ENCODE measurements at regions not wholly inside any gene's neighbourhood (a gene's known extent, or its start where the extent isn't known, plus 50 kb on each side); places are given as distances from the start of the nearest gene placed in this dataset.
"Not testable (repeated sequence)": the region's sequence is repeated elsewhere in the genome, so short reads cannot be mapped to it uniquely, and the experiment has no call there.

- DNase-seq: no peak
Measured at GRCh38 chr4:27123123-27123768, 262.6 kb downstream of the STIM2 start.

- DNase-seq: no peak
Measured at GRCh38 chr4:27123769-27124124, 263.1 kb downstream of the STIM2 start.

DNA sequence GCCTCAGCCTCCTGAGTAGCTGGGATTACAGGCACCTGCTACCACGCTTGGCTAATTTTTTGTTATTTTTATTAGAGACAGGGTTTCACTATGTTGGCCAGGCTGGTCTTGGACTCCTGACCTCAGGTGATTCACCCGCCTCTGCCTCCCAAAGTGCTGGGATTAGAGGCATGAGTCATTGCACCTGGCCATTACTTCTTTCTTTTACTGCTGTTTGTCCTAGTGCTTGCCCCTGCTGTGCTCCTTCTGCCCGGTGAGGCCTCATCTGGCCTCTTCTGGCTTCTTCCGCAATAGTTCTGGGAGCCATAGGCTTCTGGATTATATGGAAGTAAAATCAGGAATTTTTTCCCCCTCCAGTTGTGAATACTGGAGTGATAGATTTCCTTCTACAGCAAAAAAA is 266.3 kb downstream of the STIM2 start:
- DNase-seq: not testable (repeated sequence)

GRCh38 chr4:27128443-27128842 is 267.8 kb downstream of the STIM2 start:
- no peak for DNase-seq

DNA sequence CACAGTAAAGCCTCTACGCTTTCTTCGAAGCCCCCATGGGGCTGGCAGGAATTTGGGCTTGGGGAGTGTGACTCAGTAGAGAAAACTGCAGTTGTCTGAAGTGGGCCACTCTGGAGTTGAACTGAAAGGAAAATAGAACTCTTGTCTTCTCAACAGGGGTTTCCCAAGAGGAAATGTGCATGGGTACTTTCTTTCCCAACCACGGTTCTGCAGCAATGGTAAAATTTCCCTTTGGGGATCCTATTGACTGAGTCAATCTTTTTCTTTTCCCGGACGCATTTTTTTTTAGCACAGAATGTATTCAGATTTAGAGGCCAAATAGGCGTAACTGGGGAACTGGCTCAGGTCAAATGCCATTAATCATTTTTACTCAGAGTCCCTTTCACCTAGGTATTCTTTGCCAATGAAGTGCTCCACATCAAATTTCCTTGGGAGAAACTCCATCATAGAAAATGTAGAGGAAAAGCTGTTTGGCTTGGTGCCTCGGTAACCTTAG is 269.3 kb downstream of the STIM2 start:
- DNase-seq: no peak

DNA sequence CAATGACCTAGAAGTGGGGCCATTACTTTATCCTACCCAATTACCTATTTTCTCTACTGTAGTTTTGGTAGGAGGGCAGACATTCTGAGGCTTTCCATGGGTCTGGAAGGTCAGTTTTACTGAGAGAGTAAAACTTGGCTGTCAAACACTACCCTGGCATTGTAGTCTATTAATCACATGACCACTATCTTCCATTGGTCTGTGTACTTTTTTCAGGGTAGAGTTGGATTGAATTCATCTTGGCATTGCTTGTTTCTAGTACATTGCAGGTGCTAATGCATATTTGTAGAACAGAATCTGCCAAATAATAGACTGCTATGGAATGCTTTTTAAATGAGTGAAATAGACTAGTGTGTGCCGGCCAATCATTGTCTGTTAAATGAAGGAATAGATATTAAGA is 271.9 kb downstream of the STIM2 start:
- DNase-seq: no peak

GRCh38 chr4:27140486-27140885 is 279.8 kb downstream of the STIM2 start:
- DNase-seq: no peak

DNA sequence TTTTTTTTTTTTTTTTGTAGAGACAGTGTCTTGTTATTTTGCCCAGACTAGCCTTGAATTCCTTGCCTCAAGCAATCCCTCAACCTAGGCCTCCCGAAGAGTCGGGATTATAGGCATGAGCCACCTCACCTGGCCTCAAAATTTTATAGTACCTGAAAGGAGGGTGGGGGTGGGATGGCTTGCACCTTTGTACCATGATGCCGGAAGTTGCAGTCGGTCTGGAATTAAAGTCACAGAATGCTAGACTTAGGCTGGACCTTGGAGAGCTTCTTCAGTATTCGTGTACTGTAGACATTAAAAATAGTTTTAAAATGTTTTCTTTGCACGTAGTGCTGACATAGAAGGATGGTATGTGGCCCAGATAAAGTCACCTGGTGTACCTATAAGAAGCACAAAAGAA is 280.9 kb downstream of the STIM2 start:
- DNase-seq: no peak

GRCh38 chr4:27142841-27143240 is 282.2 kb downstream of the STIM2 start:
- no peak for DNase-seq

GRCh38 chr4:27145597-27145996 is 285.0 kb downstream of the STIM2 start:
- DNase-seq: no peak

- DNase-seq: no peak
Measured at GRCh38 chr4:27148211-27148895, 287.7 kb downstream of the STIM2 start.

- DNase-seq: no peak
Measured at GRCh38 chr4:27149541-27150212, 289.0 kb downstream of the STIM2 start.

- DNase-seq: no peak
Measured at GRCh38 chr4:27152703-27153102, 292.1 kb downstream of the STIM2 start.

DNA sequence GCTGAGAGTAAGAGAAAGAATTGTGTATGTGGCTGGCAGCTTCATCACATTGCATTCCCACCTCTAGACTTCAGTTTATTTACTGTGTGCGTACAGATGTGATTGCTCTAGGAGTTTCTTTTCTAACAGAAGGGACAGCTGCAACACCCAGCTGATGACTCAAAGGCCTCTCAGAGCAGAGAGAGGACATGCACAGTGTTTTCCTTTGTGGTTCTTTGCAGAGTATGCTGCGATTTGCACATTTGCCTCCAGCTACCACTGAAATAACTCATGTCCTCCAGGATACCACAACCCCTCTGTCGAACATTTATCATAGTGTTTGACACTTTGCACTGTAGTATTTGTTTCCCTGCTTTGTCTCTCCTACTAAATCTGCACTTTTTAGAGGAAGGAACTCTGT is 294.1 kb downstream of the STIM2 start:
- no peak for DNase-seq

DNA sequence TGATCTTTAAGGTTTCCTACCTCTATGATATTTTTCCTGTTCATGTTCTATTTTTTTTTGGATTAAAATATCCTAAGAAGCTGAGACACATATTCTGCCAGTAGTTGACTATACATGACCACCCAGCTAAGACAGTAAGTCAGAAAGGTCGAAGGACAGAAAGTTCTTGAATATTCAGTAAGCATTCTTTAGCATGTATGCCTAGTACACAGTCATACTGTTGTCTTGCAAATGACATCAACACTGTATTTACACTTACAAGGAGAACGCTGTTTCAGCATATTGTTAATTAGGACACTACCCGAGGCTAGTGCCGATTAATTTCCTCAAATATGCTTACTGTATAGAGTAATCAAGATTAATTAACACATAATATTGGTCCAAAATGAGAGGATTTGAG is 300.6 kb downstream of the STIM2 start:
- DNase-seq: no peak

- DNase-seq: no peak
Measured at GRCh38 chr4:27168783-27169182, 308.1 kb downstream of the STIM2 start.

DNA sequence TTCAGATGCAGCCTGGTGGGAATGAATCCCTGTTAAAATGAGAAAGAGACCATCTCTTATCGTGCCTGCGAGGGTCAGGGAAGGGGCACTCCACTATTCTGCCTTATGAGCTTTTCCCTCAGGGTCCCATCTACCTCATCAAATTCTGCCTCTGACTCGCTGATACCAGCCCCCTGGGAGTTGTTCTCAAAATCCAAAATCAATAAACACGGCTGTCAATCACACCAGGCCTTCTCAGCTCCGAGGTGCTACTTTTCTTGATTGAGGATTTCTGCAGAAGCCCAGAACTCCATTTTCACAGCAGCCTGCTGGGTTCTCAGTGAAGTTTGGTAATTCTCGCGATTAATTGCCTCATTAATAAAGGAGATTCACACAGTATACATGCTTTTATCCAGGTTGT is 312.6 kb downstream of the STIM2 start:
- no peak for DNase-seq

DNA sequence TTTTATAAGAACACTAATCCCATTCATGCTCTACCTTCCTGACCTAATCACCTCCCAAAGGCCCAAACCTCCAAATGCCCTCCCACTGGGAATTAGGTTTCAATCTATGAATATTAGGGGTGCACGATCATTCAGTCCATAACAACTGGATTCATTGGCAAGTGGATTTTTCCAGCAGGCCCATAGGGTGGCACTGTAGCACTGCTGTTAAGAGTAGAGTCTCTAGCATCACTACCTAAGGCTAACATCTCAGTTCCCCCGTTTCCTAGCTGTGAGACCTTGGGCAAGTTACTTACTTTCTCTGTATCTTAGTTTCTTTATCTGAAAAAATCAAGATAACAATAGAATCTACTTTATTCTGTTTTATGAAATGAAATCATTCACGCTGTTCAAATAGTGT is 315.8 kb downstream of the STIM2 start:
- DNase-seq: no peak

- DNase-seq: no peak
Measured at GRCh38 chr4:27176881-27177280, 316.2 kb downstream of the STIM2 start.

- DNase-seq: no peak
Measured at GRCh38 chr4:27178061-27178460, 317.4 kb downstream of the STIM2 start.

DNA sequence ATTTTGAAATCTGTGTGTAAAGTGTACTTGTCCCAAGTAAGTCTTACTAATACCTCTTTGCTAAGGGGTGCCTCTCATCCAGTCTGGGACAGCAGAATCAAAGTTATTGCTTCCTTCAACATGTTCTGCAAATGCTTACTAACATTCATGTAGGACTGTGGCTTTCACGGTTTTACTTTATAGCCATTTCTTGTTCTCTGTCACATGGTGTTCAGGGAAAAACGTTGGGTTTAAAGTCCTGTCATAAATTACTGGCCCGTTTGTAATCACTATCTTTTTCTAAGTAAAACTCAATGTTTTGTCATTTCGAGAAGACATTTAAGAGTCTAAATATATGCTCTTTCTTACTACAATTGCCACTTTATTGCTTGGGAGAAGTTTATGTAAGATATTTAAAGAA is 321.1 kb downstream of the STIM2 start:
- DNase-seq: no peak

- DNase-seq: no peak
Measured at GRCh38 chr4:27182211-27182610, 321.6 kb downstream of the STIM2 start.

GRCh38 chr4:27184508-27185155 is 324.0 kb downstream of the STIM2 start:
- no peak for DNase-seq

DNA sequence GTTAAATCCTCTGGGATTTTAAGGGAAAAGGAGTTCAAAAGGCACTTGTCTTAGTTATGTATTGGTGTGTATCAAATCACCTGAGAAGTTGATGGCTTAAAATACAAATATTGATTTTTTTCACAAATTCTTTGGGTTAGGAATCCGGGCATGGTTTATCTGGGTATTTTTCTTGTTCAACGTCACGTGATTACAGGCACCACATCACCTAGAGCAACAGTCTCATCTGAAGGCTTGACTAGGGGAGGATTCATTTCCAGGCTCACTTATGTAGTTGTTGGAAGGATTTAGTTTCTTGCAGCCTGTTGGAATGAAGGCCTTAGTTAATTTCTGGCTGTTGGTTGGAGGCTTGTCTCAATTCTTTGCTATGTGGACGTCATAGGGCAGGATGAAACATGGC is 326.1 kb downstream of the STIM2 start:
- DNase-seq: no peak

Data from amniotic stem cell (primary cell).